DND-41 (cell line): ENCODE measurements at regions not wholly inside any gene's neighbourhood (a gene's known extent, or its start where the extent isn't known, plus 50 kb on each side); places are given as distances from the start of the nearest gene placed in this dataset.

Experiments used
- EZH2 ChIP-seq: IDR thresholded peaks from 3 replicates; pipeline ENCODE4 v1.6.1; 2012; ENCODE audit warnings: borderline replicate concordance, low read depth, mild to moderate bottlenecking, moderate library complexity, low read length, inconsistent platforms; ENCODE audit not compliant: severe bottlenecking
- TF ChIP-seq, protein P1 (sequence below): IDR thresholded peaks from 2 replicates; pipeline ENCODE4 v1.5.1; 2012; ENCODE audit warnings: borderline replicate concordance, low read length, moderate library complexity, mild to moderate bottlenecking; ENCODE audit not compliant: poor library complexity, severe bottlenecking; ENCODE audit errors: extremely low read depth

DNA sequence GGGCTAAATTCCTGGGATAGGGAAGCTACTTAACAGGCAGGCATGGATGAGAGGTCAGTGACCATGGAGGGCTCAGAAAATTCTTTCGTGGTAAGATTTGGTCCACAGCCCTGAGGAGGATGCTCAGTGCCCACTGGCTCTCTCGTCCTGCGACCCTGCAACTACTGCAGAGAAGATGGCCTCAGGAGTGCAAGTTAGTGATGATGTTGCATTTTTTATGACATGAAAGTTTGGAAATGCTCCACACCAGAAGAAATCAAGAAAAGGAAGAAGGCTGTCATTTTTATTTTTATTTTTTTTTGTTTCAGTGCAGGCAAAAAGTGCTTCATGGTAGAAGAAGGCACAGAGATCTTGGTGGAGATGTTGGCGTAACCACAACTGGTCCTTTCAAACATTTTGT is 238.6 kb upstream of the PARD3B start:
- TF ChIP-seq, protein P1, sequence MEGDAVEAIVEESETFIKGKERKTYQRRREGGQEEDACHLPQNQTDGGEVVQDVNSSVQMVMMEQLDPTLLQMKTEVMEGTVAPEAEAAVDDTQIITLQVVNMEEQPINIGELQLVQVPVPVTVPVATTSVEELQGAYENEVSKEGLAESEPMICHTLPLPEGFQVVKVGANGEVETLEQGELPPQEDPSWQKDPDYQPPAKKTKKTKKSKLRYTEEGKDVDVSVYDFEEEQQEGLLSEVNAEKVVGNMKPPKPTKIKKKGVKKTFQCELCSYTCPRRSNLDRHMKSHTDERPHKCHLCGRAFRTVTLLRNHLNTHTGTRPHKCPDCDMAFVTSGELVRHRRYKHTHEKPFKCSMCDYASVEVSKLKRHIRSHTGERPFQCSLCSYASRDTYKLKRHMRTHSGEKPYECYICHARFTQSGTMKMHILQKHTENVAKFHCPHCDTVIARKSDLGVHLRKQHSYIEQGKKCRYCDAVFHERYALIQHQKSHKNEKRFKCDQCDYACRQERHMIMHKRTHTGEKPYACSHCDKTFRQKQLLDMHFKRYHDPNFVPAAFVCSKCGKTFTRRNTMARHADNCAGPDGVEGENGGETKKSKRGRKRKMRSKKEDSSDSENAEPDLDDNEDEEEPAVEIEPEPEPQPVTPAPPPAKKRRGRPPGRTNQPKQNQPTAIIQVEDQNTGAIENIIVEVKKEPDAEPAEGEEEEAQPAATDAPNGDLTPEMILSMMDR, result no peak
- no peak for TF ChIP-seq EZH2
